C1 segment of cervical spinal cord (tissue), 14 donors: ENCODE measurements at regions not wholly inside any gene's neighbourhood (a gene's known extent, or its start where the extent isn't known, plus 50 kb on each side); places are given as distances from the start of the nearest gene placed in this dataset.

Experiments used
- DNase-seq, 14 donors: peaks; one replicate each; lab custom pipeline; 2025; lab: John Stamatoyannopoulos, UW

- DNase-seq: peak in 1 of 14 donors; percentile 2
Observed at GRCh38 chr11:87431392-87431791, 393.7 kb downstream of the TMEM135 start.

GRCh38 chr11:87430821-87431220 lies 393.1 kb downstream of the TMEM135 start:
- DNase-seq: no peak

- DNase-seq: no peak
Observed at GRCh38 chr11:87429996-87430395, 392.3 kb downstream of the TMEM135 start.

- no peak for DNase-seq
Observed at GRCh38 chr11:87428266-87428665, 390.5 kb downstream of the TMEM135 start.

- DNase-seq: no peak
Observed at GRCh38 chr11:87425943-87426342, 388.2 kb downstream of the TMEM135 start.

DNA sequence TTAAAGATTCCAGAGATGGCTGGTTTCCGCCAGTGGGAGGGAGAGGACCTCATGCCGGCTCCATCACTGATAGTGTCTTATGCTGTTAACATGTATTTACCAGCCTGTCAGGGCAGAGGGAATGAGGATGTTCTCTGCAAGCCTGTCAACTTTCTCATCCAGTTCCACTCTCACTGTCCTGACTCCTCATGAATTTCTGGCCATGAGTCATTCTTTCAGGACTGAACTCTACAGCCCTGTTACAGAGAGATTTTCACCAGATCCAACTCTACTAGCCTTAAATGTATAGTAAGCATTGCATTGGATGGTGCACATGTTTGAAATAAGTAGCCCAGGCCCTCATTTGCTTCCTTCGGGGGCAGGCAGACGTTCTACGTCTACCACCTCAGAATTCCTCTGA lies 387.7 kb downstream of the TMEM135 start:
- no peak for DNase-seq

GRCh38 chr11:87423161-87423560 lies 385.4 kb downstream of the TMEM135 start:
- DNase-seq: no peak

DNA sequence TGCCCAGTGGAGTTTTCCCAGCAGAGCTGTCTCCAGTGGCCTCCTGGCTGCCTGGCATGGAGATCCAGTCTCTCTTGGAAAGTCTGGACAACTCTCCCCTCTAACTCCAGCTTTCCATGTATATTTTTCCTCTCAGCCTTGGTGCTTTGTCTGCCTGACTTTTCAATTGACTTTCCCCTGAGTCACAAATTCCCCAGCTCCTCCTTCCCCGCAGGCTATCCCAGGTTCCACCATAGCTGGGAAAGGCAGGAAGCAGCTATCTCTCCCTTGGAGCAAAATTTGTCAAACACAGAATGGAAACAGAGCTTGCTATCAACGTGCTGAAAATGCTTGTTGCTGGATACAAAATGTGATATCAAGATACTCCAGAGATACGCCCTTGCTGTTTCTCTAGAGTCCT lies 384.8 kb downstream of the TMEM135 start:
- DNase-seq: no peak

- DNase-seq: peak in 6 of 14 donors; percentile 1 to 26 (median 16)
Observed at GRCh38 chr11:87421422-87421821, 383.7 kb downstream of the TMEM135 start.

DNA sequence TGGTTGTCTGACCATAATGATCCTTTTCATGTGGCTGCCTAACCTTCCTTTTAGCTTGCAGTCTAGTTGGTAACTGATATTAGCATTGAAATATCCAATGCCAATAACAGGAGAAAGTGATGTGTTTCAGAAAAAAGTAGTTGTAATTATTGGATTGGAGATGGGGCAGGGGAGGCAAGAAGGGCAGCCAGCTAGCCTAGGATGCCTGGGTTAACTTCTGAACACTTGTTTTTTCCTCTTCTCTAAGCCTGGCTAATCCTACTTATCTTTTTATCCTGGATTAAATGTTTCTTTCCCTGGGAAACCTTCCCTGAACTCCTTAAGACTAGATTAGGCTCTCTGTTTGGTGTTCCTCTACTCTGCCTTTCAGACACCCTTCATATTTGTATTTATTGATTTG lies 380.2 kb downstream of the TMEM135 start:
- DNase-seq: no peak

GRCh38 chr11:87405843-87406242 lies 368.1 kb downstream of the TMEM135 start:
- no peak for DNase-seq

- DNase-seq: no peak
Observed at GRCh38 chr11:87405356-87405755, 367.6 kb downstream of the TMEM135 start.

GRCh38 chr11:87401653-87402052 lies 363.9 kb downstream of the TMEM135 start:
- DNase-seq: no peak

DNA sequence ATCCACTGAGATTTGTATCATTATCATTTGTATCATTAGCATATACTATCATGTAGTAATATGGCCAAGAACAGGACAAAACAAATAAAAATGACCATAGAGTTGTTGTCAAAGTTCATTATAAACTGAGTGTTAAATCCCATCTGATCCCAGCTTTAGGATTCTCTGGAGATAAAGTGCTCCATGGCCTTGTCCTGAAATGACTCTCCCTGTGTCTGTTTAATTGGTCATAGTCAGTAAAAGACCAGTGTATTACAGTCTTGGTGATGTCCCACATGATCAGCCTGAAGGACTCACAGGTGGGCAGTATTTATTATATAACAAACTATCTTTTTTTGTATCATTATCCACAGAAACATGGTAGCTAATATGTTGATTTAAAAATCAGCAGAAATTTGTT lies 361.6 kb downstream of the TMEM135 start:
- DNase-seq: no peak

- no peak for DNase-seq
Observed at GRCh38 chr11:87398931-87399330, 361.2 kb downstream of the TMEM135 start.

GRCh38 chr11:87397011-87397865 lies 359.5 kb downstream of the TMEM135 start:
- no peak for DNase-seq

GRCh38 chr11:87394924-87395323 lies 357.2 kb downstream of the TMEM135 start:
- DNase-seq: no peak

- DNase-seq: no peak
Observed at GRCh38 chr11:87392665-87393064, 354.9 kb downstream of the TMEM135 start.

- DNase-seq: no peak
Observed at GRCh38 chr11:87391496-87391895, 353.8 kb downstream of the TMEM135 start.

GRCh38 chr11:87384078-87384729 lies 346.5 kb downstream of the TMEM135 start:
- no peak for DNase-seq

DNA sequence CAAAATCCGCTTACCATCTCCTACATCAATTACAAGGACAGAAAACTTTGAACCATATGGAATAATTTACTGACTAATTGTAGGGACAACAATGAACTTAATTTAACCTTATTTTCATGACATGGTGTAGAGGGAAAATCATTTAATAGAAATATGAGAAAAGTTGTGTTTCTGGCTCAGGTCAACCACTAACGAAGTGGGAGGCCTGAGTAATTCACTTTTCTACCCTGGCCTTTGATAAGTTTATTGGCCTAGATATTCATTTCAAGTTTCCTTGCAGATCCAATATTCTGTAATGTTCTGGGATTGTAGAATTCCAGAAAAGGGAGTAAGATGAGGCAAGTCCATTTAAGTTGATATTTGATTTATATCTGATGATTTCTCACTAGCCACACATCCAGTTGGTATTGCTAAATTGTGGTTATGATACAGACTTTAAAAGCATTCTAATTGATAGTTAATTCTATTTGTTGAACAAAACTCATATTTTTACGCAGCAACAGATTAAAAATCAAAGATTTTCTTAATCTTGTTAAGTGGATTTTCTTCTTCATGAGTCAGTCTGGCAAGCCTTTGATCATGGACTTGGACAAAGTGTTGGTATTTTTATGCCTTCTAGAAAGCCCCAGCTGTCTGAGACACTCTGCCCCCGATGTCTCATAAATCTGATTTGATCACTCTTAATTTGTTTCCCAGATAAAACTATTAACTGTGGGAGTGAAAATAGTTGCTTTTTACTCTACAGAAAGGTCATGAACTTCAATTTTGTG lies 336.5 kb downstream of the TMEM135 start:
- DNase-seq: no peak
